GM21515 (cell line): ENCODE measurements at regions not wholly inside any gene's neighbourhood (a gene's known extent, or its start where the extent isn't known, plus 50 kb on each side); places are given as distances from the start of the nearest gene placed in this dataset.
"Not testable (repeated sequence)": the region's sequence is repeated elsewhere in the genome, so short reads cannot be mapped to it uniquely, and the experiment has no call there.

ENCODE experiments used
- ATAC-seq: cut with Tn5 transposase; IDR thresholded peaks from one replicate; pipeline ENCODE4 v1.9.1; 2021; ENCODE audit not compliant: unreplicated experiment

DNA sequence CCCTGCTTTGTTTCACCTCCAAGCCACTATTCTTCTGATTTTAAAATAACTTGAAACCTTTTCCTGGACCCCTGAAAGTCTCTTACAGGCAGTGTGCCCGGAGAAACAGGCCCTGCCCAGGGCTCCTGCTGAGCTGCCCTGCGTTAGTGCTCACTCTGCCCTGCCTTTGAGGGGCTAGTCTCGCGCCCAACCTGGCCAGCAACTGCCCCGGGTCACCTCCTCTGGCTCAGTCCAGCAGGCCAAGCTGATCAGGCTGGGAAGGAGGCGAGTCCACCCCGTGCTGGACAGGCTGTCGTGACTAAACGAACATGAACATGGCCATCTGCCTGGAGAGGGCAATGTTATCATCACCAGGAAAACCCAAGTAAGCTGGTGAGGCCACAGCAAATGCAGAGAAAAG is 245.4 kb downstream of the ANKRD60 start:
- ATAC-seq, result no peak

DNA sequence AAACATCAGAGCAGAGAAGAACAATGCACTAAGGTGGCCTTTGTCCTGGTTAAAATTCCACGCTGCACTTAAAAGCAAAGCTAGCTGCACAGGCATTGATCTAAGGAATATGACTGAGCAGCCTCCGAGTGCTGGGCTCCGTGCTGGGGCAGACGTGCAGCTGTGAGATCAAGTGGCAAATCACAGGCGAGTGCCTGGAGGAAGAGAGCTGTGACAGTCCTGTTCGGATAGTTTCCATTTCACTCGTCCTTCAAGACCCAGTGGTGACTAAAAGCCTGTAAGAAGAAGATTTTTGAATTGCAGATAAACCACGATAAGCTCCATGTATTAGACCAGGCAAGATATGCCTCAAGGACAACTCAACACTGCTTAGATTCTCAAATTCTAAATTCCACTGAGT is 247.9 kb downstream of the ANKRD60 start:
- no peak for ATAC-seq

DNA sequence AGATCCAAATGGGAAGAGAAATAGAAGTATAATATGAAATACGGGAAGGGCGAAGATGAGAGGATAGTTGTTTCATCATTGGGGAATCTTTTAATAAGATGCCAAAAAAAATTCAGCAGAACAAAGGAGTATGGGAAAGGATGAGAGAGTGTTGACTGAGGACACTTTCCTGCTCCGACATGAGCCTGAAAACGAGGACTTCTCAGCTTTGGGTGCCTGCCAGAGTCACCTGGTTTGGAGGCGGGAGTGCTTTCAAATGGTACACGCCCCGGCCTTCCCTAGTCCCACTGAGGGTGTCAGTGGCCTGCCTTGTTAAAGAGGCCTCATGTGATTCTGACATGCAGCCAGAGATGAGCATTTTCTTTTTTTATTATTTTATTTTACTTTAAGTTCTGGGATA is 250.9 kb downstream of the ANKRD60 start:
- no peak for ATAC-seq

DNA sequence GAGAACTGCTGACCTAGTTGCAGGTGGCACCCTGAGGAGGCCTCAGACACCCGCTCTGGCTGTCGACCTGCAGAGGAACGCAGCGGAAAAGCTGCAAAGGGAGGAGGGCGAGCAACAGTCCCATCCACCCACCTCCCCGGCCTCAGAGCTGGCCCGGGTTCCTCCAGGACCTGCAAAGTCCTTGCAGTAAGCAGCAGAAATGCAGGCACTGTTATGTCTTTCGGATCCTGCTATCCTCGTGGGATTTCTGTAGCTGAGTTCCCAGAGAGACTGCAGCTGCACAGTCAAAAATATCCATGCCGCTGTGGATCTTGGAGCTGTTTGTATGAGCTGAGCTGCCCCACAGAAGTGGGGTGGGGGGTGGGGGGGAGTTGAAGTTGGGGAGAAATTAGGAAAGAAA is 251.3 kb downstream of the ANKRD60 start:
- ATAC-seq, result no peak

DNA sequence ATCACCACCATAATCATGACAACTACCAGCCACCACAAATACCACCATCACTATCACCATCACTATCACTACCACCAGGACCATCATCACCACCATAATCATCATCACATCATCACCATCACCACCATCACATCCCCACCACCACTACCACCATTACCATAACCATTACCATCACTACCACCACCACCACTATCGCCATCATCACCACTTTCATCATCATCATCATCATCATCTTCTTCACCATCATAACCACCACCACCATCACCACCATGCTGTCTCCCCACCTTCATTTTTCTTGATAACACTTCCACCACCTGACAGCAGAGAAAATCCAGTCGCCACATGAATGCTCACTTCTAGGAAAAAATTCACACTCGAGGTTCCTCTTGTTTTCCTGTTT is 253.6 kb downstream of the ANKRD60 start:
- no peak for ATAC-seq

DNA sequence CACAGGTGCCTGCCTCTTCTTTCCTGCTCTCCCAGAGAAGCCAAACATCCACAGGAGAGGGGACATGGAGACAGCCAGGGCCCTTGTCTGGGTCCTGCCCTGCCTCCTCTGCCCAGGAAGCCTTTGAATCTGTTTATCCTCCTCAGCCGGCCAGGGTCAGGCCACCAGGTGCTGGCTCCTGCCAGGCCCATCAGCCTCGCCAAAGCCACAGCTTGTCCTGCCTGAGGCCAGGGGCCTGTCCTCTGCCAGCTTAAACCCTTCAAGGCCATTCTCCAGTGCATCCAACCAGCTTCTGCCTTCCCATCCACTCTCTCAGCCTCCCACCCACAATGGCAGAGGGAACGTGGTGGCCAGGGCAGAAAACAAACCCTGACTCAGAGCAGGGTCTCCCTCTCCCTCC is 254.6 kb downstream of the ANKRD60 start:
- no peak for ATAC-seq

DNA sequence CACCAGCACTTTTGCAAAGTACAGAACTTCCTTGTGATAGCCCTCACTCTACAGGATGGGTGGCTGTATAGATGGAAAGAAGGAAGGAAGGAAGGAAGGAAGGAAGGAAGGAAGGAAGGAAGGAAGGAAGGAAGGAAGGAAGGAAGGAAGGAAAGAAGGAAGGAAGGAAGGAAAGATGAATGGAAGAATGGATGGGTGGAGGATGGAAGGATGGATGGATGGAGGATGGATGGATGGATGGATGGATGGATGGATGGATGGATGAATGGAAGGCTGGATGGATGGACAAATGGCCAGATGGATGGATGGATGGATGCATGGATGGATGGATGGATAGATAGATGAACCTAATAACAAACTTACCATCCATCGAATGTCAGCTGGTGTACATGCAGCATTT is 256.9 kb downstream of the ANKRD60 start:
- not testable (repeated sequence) for ATAC-seq

DNA sequence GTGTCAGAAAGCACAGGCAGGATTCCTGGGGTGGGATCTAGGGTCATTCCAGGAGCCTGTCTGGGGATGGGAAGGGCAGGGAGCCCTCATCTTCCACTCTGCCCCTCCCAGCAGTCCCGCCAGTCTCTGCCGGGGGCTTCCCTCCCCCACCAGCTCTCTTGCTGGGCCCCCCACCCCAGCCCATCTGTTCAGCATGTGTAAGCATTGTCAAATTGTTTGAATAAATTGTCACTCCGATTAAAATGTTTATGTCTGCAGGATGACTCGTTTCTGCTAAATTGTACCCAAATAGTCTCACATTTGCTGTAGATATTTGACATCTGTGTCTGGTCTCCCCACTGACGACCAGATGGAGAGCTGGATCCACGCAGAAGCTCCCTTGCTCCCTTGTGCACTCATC is 257.6 kb downstream of the ANKRD60 start:
- ATAC-seq, result no peak

DNA sequence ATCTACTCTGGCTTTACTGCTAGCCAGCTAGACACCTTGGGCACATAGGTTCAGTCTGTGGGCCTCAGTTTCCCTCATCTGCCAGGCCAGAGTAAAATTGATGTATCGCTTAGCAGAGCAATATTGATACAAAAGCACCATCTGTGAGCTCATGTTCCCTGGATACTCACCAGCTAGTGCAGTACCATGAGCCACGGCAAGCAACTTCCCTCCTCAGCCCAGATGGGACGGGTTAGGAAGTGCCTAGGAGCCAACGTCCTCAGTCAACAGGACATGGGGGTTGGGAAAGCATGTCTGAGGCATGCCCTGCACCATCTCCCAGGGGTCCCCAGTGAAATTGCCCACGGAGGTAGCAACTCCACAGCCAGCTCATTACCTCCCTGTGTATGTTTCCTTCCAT is 258.3 kb downstream of the ANKRD60 start:
- ATAC-seq, result no peak

DNA sequence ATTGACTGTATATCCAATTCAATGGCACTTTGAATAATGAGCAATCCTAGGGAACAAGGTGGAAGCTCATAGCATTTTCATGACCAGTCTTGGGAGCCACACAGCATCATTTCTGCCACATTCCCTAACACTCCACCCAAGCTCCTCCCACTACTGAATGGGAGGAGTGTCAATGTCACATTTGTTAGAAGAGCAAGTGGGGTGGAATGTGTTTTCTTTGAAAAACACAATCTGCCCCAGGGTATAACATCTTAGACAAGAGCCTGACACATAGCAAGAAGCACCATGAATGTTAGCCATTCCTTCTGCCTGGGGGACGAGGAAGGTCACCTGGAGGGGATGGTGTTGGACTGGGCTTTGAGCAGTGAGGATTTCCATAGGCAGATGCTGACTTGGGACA is 258.3 kb upstream of the PMEPA1 start:
- ATAC-seq, result no peak

DNA sequence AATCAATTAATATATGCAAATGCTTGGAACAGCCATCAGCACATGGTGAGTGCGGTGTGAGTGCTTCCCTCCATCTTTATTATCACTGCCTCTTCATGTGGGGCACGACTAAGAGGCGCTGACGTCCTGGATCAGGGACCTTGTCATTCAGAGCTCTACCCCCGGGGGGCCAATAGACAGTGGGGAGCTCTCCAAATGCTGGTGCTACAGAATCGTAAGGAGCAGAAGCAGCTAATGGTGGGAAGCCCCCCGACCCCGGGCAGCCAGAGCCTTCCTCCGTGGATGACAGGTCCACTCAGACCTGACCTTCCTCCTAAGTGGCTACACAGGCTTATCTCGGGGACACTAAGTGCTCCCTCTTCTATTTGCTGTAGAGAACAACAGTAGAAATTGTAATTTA is 257.5 kb upstream of the PMEPA1 start:
- no peak for ATAC-seq

DNA sequence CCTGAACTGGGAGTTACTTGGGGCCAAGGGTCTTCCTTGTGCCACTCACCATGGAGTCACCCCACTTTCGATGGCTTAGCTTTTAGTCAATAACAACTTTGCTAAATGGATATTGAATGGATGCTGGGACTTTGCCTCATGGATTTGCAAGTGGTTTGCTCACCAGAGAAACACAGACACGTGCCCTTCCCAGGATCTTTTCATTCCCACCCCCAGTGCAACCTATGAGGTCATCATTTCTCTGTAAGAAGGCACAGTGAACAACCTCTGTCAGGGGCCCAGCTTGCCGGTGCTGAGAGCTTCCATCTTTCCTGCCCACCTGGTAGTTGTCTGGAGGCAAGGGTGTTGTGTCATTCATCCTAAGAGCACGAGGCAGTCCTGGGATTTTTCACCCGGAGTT is 256.8 kb upstream of the PMEPA1 start:
- ATAC-seq, result no peak

DNA sequence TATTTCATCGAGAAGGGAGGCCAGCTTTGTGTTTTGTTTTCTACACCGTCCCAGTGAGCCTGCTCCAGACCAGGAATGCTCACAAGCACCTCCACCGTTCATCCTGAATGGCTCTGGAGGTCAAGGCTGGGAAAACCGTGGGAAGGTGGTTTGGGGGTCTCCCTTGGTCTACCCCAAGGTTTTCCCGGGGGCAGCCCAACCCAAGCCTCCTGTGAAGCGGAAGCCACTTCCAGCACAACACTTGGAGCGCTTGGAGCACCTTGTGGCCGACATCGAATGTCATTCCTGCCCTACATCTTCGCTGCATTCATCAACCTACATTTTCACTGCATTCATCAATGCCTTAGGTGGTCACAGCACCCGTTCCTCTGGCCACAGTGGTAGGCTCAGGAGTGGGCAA is 255.6 kb upstream of the PMEPA1 start:
- no peak for ATAC-seq

DNA sequence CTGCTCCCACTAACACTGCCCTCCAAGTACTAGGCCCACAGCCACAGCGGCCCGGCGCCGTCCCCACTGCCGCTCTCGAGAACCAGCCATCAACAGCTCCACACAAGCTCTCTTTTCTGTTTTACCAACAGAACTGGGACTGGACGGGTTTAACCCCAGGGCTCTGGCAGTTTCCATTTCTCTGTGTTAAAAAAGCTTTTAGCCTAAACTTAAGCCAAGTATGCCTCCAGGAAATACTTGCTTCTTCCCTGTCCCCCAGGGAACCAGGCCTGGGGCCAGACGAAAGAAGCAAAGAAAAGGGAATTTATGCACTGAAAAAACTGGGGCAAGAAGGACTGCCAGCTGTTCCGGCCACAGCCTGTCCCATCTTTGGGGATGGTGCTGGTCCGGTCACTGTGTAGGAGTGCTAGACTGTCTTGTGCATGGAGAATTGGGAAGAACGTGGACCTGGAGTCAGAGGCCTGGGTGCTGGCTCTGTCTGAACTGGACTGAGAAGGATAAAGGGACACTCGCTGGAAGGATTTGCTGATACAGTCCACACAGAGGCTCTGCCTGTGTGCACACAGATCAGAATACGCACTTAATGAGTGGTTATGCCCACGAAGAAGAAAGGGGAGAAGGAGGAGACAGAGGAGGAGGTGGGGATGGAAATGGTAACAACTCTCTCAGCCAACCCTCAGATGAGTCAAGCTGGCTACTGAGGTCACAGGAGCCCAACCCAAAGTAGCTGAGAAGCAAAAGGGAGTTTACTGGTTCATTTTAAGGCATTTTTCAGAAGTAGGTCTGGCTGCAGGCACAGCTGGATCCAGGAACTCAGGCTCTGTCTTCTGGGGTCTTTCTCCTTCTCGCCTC is 254.4 kb upstream of the PMEPA1 start:
- ATAC-seq, result no peak

DNA sequence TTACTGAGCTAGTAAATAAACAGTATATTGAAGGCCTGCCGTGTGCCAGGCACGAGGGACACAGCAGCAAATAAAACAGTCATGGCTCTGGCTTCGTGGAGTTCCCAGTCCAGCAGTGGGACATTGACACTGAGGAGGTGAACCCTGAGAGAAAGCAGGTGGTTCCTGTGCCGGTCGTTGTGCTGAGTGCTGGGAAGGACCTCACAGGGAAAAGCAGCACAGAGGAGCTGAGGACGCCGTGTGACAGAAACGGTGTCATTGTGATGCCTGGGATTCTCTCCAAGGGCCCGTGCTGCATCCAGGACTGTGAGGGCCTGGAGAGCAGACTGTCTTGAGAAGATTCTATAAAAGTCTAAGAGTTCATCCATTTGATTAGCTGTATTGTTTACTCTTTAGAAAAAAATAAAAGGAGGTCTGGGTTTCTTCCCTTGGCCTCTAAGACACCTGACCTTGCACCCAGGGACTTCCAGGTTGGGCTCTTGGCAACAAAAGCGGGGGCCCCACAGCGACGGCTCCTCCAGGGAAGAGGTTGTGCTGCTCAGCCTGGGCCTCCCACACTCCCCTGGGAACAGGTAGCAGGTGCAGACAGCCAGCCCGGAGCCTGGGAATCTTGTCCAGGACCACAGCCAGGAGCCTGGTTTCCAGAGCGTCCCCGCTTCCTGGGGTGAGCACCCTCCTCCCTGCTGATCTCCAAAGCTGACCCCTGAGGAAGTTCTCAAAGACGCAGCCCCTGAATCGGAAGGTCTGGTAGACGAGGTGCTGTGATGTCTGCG is 251.2 kb upstream of the PMEPA1 start:
- ATAC-seq, result no peak

DNA sequence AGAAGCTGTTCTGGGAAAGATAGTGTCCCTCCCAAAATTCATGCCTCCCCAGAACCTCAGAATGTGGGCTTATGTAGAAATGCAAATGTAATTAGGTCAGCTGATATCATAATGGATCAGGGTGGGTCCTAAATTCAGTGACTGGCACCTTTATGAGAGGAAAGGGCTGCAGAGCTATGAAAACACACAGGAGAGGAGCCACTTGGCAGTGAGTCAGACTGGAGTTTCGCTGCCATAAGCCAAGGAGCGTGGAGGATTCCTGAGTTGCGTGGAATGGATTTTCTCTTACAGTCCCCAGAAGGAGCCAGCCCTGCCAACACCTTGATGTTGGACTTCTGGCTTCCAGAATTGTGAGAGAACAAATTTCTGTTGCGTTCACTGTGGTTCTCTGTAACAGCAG is 249.8 kb upstream of the PMEPA1 start:
- ATAC-seq, result no peak

DNA sequence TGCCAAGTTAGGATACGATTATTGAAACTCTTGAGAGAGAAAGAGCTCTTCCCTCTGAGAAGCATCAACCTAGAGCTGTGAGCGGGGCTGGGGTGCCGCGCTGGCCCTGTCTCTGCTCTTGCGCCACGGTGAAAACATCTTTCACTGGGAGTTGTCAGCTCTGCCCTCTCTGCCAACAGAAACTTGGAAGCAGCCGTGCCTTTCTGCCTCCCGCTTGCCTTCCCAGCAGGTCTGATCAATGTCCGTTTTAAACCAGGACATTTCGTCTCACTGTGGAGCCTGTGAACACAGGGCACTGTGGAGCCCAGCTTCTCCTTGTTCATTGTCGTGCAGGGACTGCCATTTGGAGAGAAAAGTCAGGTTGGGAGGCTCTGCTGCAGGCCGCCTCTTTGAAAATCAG is 249.2 kb upstream of the PMEPA1 start:
- no peak for ATAC-seq

DNA sequence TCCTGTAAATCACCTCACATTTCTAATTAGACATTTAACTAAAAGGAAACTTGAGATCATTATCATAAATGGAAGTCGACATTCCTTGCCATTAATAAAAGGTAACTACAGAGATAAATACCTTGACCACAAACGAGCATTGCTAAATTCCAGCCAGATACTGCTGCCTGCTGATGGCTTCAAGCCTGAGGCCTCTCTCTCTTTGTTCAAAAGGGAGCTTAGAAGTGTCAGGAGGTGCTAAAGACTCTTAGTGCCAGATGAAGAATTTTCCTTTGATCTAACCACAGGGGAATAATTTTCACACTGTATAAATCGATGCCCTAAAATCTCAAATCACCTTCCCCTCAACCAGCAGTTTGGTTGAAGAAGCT is 248.2 kb upstream of the PMEPA1 start:
- no peak for ATAC-seq

DNA sequence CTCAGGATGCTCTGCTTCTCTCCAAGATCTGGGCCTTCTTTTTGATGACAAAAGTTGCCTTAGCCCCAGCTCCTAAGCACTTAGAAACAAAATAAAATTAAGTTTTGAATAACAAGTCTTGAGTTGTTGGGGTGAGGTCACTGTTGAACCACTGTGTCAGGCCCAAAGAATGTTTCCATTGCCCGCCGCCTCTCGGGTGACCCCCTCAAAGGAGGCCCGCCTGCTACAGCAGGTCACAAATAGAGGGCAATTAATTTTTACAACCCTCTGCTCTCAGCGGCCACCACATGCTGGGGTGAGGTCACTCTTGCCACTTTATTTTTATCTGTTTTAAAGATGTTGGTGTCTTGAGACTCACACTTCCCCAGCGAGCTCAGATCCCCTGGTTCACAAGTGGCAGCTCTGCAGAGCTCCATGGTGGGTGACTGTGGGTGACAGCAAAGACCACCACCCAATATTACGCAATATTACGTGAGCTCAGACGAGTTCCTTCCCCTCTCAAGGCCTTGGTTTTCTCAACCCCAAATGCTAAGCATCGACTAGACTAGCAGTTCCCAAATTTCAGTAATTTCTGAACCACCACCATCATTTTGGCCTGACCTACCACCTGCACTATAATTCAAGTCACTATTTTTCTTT is 247.7 kb upstream of the PMEPA1 start:
- ATAC-seq, result no peak

DNA sequence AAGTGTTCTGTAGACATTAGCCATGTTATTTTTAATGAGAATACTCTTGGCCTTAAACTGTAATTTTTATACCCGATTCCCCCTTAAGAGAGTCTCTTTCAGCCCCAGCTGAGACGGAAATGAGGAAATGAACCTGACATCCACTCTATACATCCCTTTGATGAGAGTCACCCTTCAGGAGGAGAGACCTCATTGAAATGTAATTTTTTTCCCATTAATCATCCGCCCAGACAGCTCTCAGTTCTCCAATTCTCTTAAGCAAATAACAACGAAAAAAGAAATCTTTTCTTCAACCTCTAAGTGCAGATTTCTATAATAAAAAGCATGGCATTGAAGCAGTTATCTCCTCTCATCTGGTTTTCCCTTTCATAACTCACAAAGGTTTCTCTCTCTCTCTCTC is 243.8 kb upstream of the PMEPA1 start:
- no peak for ATAC-seq

DNA sequence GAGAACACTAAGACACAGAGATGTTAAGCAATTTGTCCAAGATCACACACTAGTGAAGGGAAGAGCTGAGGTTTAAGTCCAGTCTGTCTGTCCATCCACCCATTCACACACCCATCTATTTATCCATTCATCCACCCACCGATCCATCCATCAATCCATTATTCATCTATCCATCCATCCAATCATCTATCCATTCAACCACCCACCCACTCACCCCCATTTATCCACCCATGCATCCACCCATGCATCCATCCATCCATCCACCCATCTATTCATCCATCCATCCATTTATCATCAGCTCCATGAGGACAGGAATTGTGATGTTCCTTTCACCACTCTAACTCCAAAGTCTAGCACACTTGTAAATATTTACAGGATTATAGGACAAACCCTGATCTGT is 242.3 kb upstream of the PMEPA1 start:
- ATAC-seq, result no peak

DNA sequence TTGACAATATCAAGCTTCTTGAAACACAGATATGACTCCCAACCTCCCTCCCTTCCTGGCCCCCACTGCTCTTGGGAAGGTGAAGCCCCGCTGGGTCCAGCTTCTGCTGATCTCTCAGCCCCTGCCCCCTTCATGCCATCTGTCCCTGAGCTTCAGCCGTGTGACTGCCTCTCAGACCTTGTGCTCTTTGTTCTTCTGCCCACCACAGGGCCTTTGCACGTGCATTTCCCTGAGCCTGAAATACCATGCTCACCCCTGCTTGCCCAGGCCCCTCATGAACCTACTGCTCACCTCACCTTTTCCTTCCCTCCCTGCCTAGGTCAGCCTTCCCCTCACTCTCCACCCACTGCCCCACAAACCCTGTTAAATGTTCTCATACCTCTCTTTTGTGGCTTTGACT is 241.7 kb upstream of the PMEPA1 start:
- no peak for ATAC-seq
